Dedifferentiated amniotic fluid mesenchymal stem cell (primary cell): ENCODE measurements at regions not wholly inside any gene's neighbourhood (a gene's known extent, or its start where the extent isn't known, plus 50 kb on each side); places are given as distances from the start of the nearest gene placed in this dataset.
"Not testable (repeated sequence)": the region's sequence is repeated elsewhere in the genome, so short reads cannot be mapped to it uniquely, and the experiment has no call there.

Source experiments
- DNase-seq: peaks from one replicate; pipeline ENCODE4 v3.0.0-alpha.2; 2016; ENCODE audit errors: extremely low spot score

DNA sequence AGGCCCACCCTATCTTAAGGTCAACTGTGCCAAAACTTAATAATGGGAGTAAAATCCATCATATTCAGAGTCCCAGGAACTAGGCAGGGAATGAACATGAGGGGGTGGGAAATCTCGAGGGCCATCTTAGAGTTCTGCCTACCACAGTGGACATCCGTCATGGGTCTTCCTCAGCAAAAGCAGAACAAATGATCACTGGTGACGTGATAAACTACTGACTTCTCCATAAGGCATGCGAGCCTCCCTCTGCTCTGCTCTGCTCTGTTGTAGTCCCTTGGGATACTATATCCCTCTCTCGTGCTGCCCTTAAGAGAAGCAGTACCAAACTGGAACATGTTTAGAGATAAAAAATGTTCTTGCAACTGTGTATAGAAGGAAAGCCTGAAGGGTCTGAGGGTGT lies 603.8 kb downstream of the TTLL7 start:
- not testable (repeated sequence) for DNase-seq

DNA sequence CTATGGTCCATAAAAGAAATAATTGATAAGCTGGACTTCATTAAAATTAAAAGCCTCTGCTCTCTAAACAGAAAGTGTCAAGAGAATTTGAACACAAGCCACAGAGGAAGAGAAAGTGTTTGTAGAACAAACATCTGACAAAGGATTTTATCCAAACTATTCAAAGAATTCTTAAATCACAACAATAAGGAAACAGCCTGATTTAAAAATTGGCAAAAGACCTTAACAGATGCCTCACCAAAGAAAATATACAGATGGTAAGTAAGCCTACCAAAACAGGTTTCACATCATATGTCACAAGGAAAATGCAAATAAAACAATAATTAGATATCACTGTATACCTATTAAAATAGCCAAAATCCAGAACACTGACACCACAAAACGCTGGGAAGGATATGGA lies 612.0 kb downstream of the TTLL7 start:
- DNase-seq, result not testable (repeated sequence)

DNA sequence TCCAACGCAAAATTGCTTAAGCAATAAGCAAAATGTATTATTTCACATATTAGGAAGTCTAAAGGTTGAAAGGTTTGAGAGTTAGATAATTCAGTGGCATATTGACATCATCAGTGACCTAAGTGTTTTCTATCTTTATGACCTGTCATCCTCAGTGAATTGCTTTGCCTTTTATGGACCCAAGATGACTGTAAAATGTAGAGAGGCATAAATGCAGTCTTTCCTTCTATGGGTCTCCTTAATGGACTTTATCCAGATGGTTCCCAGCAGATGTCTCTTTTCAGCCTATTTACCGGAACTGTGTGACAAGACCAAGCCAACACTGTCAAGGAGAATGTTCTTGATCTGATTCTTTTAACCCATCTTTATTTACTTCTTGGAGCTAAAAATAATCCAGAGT lies 615.8 kb downstream of the TTLL7 start:
- DNase-seq, result not testable (repeated sequence)

DNA sequence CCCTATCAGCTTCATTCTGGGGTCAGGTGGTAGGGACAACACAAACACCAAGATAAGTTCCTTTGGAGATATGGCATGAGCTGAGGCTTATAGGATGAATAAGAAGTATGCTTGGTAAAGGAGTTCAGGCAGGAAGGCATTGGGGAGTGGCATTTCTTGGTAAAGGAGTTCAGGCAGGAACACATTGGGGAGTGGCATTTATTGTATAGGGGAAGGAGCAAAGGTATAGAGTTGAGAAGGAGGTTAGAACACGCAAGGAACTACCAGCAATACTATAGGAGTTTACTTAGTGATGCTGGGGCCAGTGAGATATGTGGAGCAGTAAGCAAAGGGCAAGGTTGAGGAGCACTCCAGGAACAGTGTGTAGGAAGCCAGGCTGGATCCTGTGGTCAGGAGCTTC lies 625.9 kb downstream of the TTLL7 start:
- DNase-seq, result not testable (repeated sequence)

DNA sequence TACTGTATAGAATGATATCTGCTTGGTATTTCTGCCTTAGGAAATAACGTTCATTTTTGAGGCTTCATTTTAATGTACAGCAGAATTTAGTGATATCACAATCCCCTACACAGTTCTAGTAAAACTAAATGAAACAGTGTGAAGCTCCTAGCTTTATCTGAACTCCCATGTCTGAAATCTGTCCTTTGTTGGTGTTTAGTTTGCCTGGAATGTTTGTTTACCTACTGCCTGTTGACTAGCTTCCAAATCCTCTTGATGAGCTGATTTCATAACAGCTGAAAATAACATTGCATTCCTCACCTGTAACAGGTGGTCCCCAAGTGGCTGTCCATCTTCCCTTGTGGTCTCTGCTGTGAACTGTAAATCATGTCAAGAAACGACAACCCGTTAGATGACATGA lies 629.1 kb downstream of the TTLL7 start:
- DNase-seq, result not testable (repeated sequence)

DNA sequence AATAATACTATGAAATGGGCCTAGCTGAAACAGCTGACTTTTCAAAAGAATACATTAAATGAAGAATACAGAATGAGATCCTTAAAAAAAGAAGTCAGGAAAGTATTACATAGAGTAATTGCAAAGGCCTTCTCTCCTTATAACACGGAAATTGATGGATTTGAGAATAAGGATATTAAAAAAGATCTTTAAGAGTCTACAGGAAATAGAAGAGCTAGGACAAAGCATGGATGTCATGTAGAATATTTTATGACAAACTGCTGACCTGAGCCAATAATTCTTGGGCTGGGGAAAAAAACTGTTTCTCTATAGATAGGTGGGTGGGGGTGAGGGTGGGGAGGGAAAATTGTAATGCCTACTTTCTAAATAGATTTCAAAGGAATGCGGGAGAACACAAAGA lies 633.6 kb downstream of the TTLL7 start:
- not testable (repeated sequence) for DNase-seq

DNA sequence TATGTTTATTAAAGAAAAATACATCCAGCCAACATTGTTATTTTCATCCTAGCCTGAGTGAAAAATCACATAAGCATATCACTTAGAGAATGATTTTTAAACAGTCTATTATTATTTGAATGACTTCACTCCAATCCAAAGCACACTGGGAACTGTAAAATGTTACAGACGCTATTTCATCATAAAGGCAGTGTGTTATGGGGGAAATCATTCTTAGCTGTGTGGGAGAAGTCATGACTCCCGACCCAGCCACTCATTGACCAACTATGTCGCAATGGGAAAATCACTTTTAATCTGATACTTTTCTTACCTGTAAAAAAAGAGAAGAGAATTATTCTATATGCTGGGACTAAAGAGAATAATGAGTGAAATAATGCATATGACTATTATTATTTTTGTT lies 653.6 kb downstream of the TTLL7 start:
- DNase-seq, result not testable (repeated sequence)

DNA sequence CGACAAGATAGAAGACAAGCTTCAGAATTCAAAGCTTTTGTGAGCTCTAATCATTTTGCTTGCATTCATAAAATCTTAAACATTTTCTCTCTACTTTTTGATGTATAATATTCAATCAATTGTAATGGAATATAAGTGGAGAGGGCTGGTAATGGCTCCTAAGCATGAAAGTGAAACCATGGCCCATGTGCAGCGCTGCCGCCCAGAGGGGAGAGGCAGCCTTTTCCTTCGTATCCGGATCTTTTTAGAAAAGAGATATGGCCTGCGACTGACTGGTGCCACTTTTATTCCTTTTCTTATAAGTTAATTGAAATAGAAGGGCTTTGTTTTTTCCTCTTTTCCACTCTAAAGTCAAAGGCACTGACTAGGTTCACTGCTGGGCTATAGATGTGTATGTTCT lies 655.2 kb downstream of the TTLL7 start:
- not testable (repeated sequence) for DNase-seq

DNA sequence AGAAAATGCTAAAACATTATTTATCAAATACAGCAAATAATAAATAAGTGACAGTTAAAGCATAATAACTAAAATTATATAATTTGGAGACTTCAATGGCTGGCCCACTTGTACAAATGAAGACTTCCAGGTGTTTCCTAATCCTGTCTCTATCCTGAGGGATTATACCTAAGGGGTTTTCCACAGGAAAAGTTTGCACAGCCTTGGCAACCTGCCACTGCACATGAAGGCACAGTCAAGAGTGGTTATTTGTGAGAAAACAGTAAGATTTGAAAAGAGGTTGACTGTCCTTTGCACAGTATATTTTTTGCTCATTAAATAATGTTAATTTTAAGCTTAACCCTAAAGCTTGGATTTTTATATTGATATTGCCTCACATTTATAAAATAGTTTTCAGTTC lies 655.9 kb downstream of the TTLL7 start:
- not testable (repeated sequence) for DNase-seq

DNA sequence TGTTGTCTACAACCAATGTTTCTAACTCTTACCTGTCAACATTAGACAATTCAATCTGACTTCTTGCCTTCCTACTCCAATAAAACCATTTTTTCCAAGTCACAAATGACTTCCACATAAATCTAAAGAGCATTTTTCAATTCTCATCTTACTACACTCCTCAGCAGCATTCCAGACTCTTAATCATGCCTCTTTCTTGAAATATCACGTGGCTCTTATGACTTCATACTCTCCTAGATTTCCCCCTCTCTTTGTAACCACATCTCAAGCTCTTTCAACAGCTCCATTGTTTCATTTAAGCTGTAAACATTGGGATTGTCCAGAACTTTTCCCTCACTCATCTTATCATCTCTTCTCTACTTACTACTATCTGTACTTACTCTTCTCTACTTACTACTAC lies 666.6 kb downstream of the TTLL7 start:
- not testable (repeated sequence) for DNase-seq

DNA sequence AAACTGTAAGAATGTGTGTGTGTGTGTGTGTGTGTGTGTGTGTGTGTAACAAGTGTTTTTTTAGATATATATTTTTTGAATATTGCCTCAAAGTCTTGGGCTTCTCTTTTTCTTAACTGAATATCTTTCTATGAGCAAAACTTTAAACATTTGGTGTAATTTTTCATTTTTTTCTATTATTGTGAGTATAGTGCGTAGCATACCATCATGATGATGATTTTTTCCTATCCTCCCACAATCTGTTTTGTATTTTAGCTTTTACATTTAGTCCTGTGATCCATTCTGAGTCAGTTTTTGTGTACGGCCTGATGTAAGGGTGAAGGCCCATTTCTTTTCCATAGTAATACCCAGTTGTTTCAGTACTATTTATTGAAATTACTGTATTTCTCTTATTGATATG lies 680.6 kb downstream of the TTLL7 start:
- peak; percentile 30 for DNase-seq

DNA sequence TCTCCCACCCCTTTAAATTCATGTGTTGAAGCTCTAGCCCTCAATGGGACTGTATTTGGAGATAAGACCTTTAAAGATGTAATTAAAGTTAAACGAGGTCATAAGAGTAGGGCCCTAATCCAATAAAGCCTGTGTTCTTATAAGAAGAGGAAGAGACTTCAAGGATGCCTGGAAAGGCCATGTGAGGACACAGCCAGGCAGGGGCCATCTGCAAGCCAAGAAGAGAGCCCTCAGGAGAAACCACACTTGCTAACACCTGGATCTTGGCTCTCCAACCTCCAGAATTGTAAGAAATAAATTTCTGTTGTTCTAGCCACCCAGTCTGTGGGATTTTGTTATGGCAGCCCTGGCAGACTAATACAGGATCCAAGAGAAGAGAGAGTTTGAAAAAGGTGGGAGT lies 683.5 kb downstream of the TTLL7 start:
- DNase-seq, result not testable (repeated sequence)

DNA sequence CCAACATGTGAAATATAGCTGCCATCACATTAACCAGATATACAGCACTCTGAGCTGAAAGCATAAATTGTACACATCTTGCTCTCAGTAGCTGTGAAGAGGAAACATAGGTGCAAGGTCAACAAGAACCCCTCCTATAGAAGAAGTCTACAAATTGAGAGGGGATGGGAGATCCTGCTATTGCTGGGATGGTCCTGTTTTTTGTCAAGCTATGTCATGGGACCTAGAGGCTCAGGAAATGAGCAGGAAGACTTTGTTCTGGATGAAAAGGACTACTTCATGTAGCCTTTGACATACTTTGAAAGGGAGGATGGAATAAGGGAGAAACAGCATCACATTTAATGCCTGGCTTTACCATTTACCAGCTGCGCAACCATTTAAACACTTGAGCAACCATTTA lies 688.8 kb downstream of the TTLL7 start:
- not testable (repeated sequence) for DNase-seq

DNA sequence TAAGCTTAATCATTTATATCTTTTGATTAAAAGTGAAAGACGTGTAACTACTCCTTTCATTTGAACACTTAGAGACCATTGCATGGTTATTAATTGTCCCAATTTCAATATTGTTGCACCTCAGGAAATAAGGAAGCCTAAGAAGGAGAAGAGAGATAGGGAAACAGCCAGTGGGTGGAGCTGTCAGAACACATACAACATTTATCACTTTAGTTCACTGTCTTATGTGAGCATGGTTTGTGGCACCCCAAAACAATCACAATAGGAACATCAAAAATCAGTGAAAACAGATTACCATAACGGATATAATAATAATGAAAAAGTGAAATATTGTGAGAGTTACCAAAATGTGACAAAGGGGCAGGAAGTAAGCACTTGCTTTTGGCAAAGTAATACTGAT lies 689.9 kb downstream of the TTLL7 start:
- not testable (repeated sequence) for DNase-seq

DNA sequence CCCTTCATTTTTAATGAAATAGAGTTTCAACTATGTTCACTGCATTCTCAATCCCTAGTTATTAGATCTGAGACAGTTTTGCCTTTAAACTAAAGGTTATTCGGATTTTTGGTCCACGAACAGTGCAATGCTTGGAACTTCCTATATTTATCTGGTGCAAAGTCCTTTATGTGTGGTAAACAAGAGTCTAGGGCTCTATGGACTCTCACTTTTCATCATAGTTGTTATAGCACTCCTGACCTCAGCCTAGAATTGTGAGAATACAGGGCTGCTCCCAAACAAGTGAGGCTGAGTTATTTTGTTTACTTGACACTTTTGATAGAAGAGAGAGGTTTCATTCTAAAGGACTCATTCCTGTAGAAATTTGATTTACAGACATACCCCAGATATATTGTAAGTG lies 692.1 kb downstream of the TTLL7 start:
- not testable (repeated sequence) for DNase-seq

DNA sequence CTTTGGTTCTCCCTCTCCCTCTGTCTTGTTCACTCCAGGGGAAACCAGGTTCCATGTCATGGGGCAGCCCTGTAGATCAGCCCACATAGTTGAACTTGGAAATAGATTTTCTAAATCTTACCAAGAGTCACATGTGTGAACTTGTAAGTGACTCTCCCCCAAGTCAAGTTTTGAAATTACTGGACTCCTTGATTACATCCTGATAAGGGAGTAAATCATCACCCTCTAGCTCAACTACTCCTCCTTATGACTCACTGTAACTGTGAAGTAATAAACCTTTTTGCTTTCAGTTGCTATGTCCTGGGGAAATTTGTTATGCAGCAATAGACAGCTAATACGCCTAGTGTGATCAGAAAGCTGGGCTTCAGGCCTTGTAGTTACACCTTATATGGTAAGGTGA lies 703.3 kb downstream of the TTLL7 start:
- DNase-seq, result not testable (repeated sequence)

DNA sequence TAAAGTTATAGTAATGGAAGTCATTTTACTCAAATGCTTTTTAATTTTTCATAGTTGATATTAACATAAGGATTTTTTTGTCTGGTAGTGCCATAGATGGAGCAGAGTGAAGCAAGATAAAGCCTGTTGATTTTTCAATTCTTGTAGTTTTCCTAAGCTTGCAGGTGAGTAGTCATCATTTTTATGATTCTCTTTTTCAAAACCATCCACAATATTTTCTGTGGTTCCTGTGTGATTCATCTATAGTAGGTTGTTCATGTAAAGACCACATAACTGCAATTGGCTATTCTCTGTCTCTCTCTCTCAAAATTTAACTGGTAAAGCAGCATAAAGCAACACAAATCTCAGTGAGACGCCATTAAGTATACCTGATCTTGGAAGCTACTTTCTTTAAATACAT lies 711.5 kb downstream of the TTLL7 start:
- DNase-seq, result not testable (repeated sequence)

DNA sequence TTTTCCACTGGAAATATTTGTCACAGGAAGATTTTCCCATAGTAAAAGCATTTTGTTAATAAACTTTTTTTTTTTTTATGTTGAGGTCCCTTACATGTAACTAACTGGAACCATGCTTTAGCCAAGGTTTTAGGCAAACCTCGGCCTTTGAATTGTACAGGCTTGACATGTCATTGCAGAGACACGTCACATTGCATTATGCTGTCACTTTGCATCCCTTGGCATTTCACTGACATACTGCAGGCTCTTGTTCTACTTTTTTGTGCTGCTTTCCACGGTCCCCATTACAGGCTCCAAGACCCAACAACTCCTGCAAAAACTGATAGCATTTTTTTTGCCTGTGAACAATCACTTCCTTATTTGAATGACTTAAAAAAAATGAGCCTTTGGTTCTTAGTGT lies 724.3 kb downstream of the TTLL7 start:
- DNase-seq, result not testable (repeated sequence)

DNA sequence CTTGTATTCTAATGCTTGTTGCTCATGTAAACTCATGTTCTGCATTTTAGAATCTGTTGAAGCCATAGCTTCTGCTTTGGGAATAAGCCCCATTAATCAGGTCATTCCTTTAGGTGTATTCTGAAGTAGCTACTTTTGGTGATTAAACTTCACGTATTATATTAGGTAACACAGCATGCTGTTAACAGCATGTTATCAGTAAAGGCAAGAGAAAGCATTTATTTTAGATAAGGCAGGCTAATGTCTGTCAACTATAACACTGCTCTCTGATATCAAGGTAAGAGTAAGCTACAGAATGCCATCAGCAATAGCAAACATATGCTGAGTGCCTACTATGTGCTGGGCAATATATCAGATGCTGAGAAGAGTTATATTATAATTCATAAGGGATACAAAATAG lies 726.4 kb downstream of the TTLL7 start:
- DNase-seq, result not testable (repeated sequence)

DNA sequence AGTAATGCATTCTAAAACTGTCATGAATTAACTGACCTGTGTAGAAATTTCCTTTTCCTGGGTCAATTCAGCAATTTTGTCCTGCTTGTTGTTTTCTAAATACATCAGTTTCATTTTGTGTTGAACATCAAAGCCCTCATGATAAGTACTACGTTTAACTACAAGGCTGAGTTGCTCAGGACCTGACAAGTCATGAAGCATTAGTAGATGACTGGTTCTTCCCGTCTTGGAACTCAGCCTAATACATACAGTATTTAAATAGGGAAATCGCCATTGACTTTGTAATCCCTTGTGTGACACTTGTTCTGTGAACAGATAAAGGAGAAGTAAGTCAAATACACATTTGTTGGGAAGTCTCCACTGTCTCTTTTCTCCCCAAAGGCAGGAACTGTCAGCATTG lies 727.1 kb downstream of the TTLL7 start:
- not testable (repeated sequence) for DNase-seq

DNA sequence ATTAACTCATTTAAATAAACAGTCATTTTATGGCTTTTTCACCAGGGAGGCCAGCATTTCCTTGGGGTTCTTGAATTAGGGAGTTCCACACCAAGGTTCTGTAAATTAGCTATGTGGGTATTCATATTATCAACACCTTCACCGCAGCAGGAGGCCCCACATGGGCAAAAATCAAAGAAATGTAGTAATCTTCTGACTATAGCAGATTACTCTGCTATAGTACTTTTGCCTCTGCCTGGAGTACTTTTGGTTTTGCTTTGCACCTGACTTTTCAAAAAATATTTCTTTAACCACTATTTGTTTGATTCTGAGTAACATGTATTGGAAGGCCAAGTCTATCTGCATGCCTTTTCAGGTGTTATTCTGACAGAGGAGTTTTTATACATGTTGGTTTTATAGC lies 728.1 kb downstream of the TTLL7 start:
- DNase-seq, result not testable (repeated sequence)

DNA sequence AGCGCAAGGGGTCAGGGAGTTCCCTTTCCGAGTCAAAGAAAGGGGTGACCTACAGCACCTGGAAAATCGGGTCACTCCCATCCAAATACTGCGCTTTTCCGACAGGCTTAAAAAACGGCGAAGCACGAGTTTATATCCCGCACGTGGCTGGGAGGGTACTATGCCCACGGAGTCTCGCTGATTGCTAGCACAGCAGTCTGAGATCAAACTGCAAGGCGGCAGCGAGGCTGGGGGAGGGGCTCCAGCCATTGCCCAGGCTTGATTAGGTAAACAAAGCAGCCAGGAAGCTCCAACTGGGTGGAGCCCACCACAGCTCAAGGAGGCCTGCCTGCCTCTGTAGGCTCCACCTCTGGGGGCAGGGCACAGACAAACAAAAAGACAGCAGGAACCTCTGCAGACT lies 735.1 kb downstream of the TTLL7 start:
- DNase-seq, result not testable (repeated sequence)

DNA sequence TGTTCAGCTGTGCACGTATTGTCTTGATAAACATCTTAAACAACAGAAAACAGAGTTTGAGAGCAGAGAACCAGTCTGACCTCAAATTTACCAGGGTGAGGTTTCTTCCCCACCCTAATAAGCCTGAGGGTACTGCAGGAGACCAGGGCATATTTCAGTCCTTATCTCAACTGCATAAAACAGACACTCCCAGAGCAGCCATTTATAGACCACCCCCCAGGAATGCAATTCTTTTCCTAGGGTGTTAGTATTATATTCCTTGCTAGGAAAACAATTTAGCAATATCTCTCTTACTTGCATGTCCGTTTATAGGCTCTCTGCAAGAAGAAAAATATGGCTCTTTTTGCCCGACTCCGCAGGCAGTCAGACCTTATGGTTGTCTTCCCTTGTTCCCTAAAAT lies 747.2 kb downstream of the TTLL7 start:
- not testable (repeated sequence) for DNase-seq

DNA sequence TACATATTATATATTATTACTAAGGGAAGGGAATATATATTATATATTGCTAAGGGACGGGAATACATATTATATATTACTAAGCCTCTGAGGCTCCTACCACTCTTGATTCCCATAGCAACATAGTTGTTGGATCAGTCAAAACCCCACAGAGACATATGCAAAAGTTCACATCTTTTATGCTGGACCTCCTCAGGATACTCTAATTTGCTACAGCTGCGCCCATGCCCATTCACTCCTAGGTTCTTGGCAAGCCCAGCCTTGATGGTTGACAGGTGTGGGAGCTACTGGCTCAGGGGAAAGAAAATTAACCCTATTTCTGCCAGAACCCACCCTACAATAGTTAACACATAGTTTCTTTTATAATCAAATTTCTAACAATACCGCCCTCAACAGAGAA lies 752.2 kb downstream of the TTLL7 start:
- DNase-seq, result not testable (repeated sequence)

DNA sequence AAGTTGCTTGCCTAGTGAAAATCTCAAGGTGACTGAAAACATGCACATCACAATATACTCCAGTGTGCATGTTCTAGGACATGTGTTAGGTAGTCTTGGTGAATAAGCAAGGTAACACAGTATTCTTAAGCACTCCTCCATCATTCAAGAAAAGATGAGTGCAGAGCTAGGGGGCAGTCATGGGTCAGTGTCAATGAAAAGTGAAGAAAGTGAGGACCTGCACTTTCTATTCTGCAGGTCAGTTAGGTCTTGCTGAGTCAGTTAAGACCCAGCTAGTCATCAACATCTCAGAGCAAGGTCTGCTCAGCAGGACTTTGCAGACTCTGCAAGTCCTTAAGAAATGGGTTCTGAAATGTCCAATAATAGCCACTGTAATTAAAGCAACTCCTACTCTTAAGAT lies 754.1 kb downstream of the TTLL7 start:
- DNase-seq, result not testable (repeated sequence)
